ENCODE measurements at regions not wholly inside any gene's neighbourhood (a gene's known extent, or its start where the extent isn't known, plus 50 kb on each side); places are given as distances from the start of the nearest gene placed in this dataset.
"Not testable (repeated sequence)": the region's sequence is repeated elsewhere in the genome, so short reads cannot be mapped to it uniquely, and the experiment has no call there.

- not testable (repeated sequence) for ATAC-seq (replicated peaks; ENCODE audit: extremely low read depth, poor library complexity, severe bottlenecking); H3K4me3 Mint-ChIP-seq; DNase-seq (ENCODE audit: low spot score in 2 of 2); H3K36me3 Mint-ChIP-seq (ENCODE audit: insufficient read depth); H3K4me1 Mint-ChIP-seq; H3K27me3 Mint-ChIP-seq; H3K27ac Mint-ChIP-seq (ENCODE audit: low read depth)
- peaks cover 12% of the 10 kb centered on the region for H3K9me3 Mint-ChIP-seq
Observed at GRCh38 chr9:78994974-78995373, 576.8 kb upstream of the TLE4 start.

DNA sequence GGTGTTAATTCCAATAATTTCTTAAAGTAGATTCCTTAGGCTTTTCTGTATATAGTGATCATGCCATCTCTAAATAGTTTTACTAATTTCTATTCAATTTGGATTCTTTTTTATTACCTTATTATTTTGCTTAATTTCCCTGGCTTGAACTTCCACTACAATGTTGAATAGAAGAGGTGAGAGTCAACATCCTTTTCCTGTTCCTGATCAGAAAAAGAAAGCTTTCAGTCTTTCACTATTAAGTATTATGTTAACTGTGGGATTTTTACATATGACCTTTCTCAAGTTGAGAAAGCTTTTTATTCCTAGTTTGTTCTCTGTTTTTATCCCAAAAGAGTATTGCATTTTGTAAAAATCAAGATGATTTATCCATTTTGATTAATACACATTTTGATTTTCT, 574.5 kb upstream of the TLE4 start:
- DNase-seq (ENCODE audit: low spot score in 2 of 2) (no peak), ATAC-seq (replicated peaks; ENCODE audit: extremely low read depth, poor library complexity, severe bottlenecking) (no peak)
- no peaks in the 10 kb centered on the region for H3K36me3 Mint-ChIP-seq (ENCODE audit: insufficient read depth)
- no peak overlapping the region for H3K4me3 Mint-ChIP-seq
- H3K9me3 Mint-ChIP-seq = peaks cover 12% of the 10 kb centered on the region
- no peaks in the 10 kb centered on the region for H3K27me3 Mint-ChIP-seq
- H3K4me1 Mint-ChIP-seq = no peaks in the 10 kb centered on the region
- H3K27ac Mint-ChIP-seq (ENCODE audit: low read depth) = no peak overlapping the region

- DNase-seq (ENCODE audit: low spot score in 2 of 2) = no peak
- Mint-ChIP-seq H3K27me3 (no peaks in the 10 kb centered on the region), H3K4me1 (no peaks in the 10 kb centered on the region), H3K4me3 (no peak overlapping the region), H3K27ac (ENCODE audit: low read depth) (no peak overlapping the region), H3K9me3 (peaks cover 7% of the 10 kb centered on the region), H3K36me3 (ENCODE audit: insufficient read depth) (no peaks in the 10 kb centered on the region)
- no peak for ATAC-seq (replicated peaks; ENCODE audit: extremely low read depth, poor library complexity, severe bottlenecking)
Observed at GRCh38 chr9:79000230-79001002, 571.3 kb upstream of the TLE4 start.

DNA sequence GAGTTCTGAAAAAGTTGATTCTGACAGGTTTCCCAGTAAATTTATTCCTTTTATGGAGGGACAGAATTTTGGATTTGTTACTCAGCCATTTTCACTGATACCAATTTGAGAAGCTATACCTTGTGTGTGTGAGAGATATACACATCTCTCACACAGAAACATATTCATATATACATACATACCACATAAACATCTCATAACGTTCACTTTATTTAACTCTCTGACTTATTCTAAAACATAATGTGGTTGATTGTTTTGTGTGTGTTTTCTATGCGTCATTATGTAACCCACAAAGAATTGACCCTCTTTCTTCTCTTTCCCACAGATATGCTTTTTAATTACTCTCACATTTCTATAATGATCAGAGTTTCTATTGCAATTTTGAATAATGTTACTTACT, 570.8 kb upstream of the TLE4 start:
- no peaks in the 10 kb centered on the region for H3K4me1 Mint-ChIP-seq
- peaks cover 7% of the 10 kb centered on the region for H3K9me3 Mint-ChIP-seq
- no peaks in the 10 kb centered on the region for H3K27me3 Mint-ChIP-seq
- DNase-seq (ENCODE audit: low spot score in 2 of 2) (no peak), ATAC-seq (replicated peaks; ENCODE audit: extremely low read depth, poor library complexity, severe bottlenecking) (no peak)
- no peak overlapping the region for H3K27ac Mint-ChIP-seq (ENCODE audit: low read depth)
- no peaks in the 10 kb centered on the region for H3K36me3 Mint-ChIP-seq (ENCODE audit: insufficient read depth)
- no peak overlapping the region for H3K4me3 Mint-ChIP-seq

- Mint-ChIP-seq H3K27me3 (no peaks in the 10 kb centered on the region), H3K27ac (ENCODE audit: low read depth) (no peak overlapping the region), H3K4me3 (no peak overlapping the region), H3K9me3 (peaks cover 5% of the 10 kb centered on the region), H3K36me3 (ENCODE audit: insufficient read depth) (no peaks in the 10 kb centered on the region), H3K4me1 (no peaks in the 10 kb centered on the region)
- ATAC-seq (replicated peaks; ENCODE audit: extremely low read depth, poor library complexity, severe bottlenecking) (no peak), DNase-seq (ENCODE audit: low spot score in 2 of 2) (no peak)
Observed at GRCh38 chr9:79003514-79003913, 568.3 kb upstream of the TLE4 start.

DNA sequence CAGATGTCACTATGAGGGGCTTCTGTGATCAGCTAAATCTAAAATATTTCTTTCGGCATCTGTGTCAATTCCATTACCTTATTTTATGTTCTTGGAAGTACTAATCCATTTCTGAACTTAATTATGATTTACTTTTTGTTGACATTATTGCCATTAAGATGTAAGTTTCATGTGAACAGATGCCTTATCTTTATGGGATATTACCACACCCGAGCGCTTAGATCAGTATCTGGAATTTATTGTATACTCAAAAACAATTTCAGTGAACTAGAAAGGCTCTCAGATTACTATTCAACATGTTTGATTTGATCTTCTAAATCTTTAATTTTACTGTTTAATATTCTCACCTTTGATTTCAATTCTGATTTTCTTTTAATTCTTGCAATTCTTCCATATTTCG, 567.7 kb upstream of the TLE4 start:
- H3K9me3 Mint-ChIP-seq = peaks cover 4% of the 10 kb centered on the region
- H3K4me3 Mint-ChIP-seq = no peak overlapping the region
- no peaks in the 10 kb centered on the region for H3K4me1 Mint-ChIP-seq
- no peaks in the 10 kb centered on the region for H3K36me3 Mint-ChIP-seq (ENCODE audit: insufficient read depth)
- no peak overlapping the region for H3K27ac Mint-ChIP-seq (ENCODE audit: low read depth)
- ATAC-seq (replicated peaks; ENCODE audit: extremely low read depth, poor library complexity, severe bottlenecking) (no peak), DNase-seq (ENCODE audit: low spot score in 2 of 2) (no peak)
- H3K27me3 Mint-ChIP-seq = no peaks in the 10 kb centered on the region

DNA sequence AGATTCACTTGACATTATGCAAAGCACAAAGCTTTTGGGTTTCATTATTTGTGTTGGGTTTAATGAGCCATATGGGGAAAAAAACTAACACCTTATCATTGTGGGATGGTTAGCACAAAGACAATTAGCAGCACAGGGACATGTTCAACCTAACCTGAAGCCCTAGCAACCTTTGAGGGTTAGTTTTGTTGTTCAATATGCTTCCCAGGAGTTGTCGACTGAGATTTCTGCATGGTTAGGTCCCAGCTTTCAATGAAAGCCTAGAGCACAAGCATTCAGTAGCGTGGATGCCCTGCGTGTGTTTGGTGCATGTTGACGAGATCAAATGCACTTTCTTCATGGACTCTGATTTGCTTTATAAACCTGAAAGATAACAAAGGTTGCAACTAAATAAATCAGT, 565.2 kb upstream of the TLE4 start:
- no peak for DNase-seq (ENCODE audit: low spot score in 2 of 2)
- H3K27ac Mint-ChIP-seq (ENCODE audit: low read depth) = no peak overlapping the region
- no peak for ATAC-seq (replicated peaks; ENCODE audit: extremely low read depth, poor library complexity, severe bottlenecking)
- H3K27me3 Mint-ChIP-seq = no peaks in the 10 kb centered on the region
- peaks cover 4% of the 10 kb centered on the region for H3K9me3 Mint-ChIP-seq
- H3K4me1 Mint-ChIP-seq = no peaks in the 10 kb centered on the region
- no peaks in the 10 kb centered on the region for H3K36me3 Mint-ChIP-seq (ENCODE audit: insufficient read depth)
- H3K4me3 Mint-ChIP-seq = no peak overlapping the region

DNA sequence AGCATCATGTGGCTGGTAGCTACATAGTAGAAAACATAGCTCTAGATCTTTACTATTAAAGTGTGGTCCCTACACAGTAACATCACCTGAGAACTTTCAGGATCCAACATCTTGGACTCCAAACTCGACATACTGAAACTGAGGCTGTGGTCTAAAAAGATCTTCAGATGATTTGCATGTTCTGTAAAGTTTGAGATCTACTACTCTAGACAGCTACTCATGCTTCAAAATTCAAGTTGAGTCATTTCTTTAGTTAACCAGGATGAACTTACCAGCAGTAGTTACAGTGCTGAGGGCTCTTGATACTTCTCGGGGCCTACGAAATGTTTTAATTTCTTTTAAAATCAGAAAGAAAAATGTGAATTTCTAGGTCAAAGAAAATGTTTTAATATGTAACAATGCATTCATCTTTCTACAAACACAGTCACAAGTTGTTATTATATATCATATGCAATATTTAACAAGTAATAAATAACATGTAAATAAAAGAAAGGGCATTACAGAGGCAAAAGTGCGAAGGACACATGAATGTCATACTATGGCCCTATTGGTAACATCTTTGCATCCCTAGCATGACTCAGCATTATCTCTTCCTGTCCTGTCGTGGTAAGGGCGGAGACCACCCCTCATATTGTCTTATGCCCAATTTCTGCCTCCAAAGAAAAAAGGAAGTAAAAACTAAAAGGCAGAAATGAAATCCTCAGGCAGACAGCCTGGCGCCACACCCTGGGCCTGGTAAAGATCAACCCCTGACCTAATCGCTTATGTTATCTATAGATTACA, 563.9 kb upstream of the TLE4 start:
- Mint-ChIP-seq H3K27ac (ENCODE audit: low read depth) (no peak overlapping the region), H3K9me3 (peaks cover 4% of the 10 kb centered on the region), H3K4me3 (no peak overlapping the region), H3K4me1 (no peaks in the 10 kb centered on the region), H3K36me3 (ENCODE audit: insufficient read depth) (no peaks in the 10 kb centered on the region), H3K27me3 (no peaks in the 10 kb centered on the region)
- ATAC-seq (replicated peaks; ENCODE audit: extremely low read depth, poor library complexity, severe bottlenecking) = no peak
- DNase-seq (ENCODE audit: low spot score in 2 of 2) = no peak

GRCh38 chr9:79008916-79009315, 562.8 kb upstream of the TLE4 start:
- ATAC-seq (replicated peaks; ENCODE audit: extremely low read depth, poor library complexity, severe bottlenecking) = no peak
- peaks cover 4% of the 10 kb centered on the region for H3K9me3 Mint-ChIP-seq

GRCh38 chr9:79011461-79011860, 560.3 kb upstream of the TLE4 start:
- Mint-ChIP-seq H3K27me3 (no peaks in the 10 kb centered on the region), H3K4me1 (no peaks in the 10 kb centered on the region), H3K9me3 (peaks cover 10% of the 10 kb centered on the region), H3K4me3 (no peak overlapping the region), H3K36me3 (ENCODE audit: insufficient read depth) (no peaks in the 10 kb centered on the region), H3K27ac (ENCODE audit: low read depth) (no peak overlapping the region)
- ATAC-seq (replicated peaks; ENCODE audit: extremely low read depth, poor library complexity, severe bottlenecking) = no peak
- DNase-seq (ENCODE audit: low spot score in 2 of 2) = no peak

More at GRCh38 chr9:79008916-79009315, 562.8 kb upstream of the TLE4 start:
- Mint-ChIP-seq H3K36me3 (ENCODE audit: insufficient read depth) (no peaks in the 10 kb centered on the region), H3K27me3 (no peaks in the 10 kb centered on the region), H3K27ac (ENCODE audit: low read depth) (no peak overlapping the region), H3K4me1 (no peaks in the 10 kb centered on the region), H3K4me3 (no peak overlapping the region)
- DNase-seq (ENCODE audit: low spot score in 2 of 2) = no peak

DNA sequence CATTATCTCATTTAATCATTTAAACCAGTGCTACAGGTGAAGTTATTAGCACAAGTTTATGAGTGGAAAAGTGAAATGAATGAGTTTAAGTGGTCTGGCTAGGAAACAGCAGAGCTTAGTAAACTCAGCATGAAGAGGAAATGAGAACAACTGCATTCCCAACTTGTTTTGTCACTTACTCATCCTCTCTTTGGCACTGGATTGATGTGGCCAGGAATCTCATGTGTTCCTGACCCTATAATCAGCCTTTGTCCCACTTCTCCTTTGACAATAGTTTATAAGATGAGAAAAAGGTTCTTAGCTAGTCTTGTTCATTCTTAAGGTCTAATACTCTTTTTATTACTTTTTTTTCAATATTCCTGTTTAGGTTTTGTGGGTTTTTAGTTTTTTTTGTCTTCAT, 559.2 kb upstream of the TLE4 start:
- H3K27ac Mint-ChIP-seq (ENCODE audit: low read depth) = no peak overlapping the region
- no peak overlapping the region for H3K4me3 Mint-ChIP-seq
- no peak for ATAC-seq (replicated peaks; ENCODE audit: extremely low read depth, poor library complexity, severe bottlenecking)
- H3K27me3 Mint-ChIP-seq = no peaks in the 10 kb centered on the region
- no peak for DNase-seq (ENCODE audit: low spot score in 2 of 2)
- H3K36me3 Mint-ChIP-seq (ENCODE audit: insufficient read depth) = no peaks in the 10 kb centered on the region
- H3K4me1 Mint-ChIP-seq = no peaks in the 10 kb centered on the region
- H3K9me3 Mint-ChIP-seq = peaks cover 6% of the 10 kb centered on the region

DNA sequence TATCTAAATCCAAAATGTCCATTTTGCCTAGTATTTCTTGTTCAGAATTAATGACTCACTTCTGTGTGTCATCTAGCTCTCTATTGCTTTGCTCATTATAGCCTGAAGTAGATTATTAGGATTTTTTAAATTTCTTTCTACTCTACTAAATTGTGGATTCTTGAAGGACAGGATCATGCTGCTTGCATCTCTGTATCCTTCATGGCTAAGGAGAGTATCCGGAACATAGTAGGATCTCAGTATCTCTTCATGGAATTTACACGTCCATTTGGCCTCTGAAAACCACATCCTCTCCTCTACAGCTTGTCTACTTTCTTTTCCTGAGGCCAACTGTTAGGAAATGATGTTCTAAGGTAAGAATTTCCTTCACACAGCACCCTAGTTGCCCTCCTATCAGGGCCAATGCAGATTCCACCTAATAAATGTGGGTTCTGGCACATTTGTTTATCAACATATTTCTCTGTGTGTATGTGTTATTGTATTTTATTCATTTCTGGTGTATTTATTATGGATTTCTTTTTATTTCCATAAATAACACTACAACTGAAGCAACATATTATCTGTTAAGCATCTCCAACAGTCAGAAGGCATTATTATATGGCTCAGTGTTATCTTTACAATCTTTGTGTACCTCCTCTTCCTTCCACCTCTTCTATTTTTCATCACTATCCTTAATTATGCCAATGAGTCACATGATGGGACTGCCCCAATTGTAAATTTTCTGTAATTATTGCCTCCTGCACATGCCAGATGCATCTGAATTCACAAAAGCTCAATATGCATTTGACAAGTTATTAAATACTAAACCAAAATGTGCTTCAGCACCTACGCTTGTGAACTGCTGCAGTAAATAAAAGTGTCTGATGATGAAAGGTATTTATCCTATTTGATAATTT, 557.8 kb upstream of the TLE4 start:
- Mint-ChIP-seq H3K36me3 (ENCODE audit: insufficient read depth) (no peaks in the 10 kb centered on the region), H3K4me3 (no peak overlapping the region), H3K27me3 (no peaks in the 10 kb centered on the region), H3K4me1 (no peaks in the 10 kb centered on the region), H3K9me3 (peaks cover 6% of the 10 kb centered on the region), H3K27ac (ENCODE audit: low read depth) (no peak overlapping the region)
- ATAC-seq (replicated peaks; ENCODE audit: extremely low read depth, poor library complexity, severe bottlenecking) (no peak), DNase-seq (ENCODE audit: low spot score in 2 of 2) (no peak)
